Stomach smooth muscle (tissue), 2 donors: ENCODE measurements at regions not wholly inside any gene's neighbourhood (a gene's known extent, or its start where the extent isn't known, plus 50 kb on each side); places are given as distances from the start of the nearest gene placed in this dataset.
"Not testable (repeated sequence)": the region's sequence is repeated elsewhere in the genome, so short reads cannot be mapped to it uniquely, and the experiment has no call there.

Source experiments
- H3K27ac ChIP-seq: one replicate; pipeline ENCODE4 v1.7.0; 2013; ENCODE audit warnings: mild to moderate bottlenecking, low read length, inconsistent platforms
- H3K27me3 ChIP-seq, 2 donors: one replicate each; pipeline ENCODE4 v1.7.0; 2013; ENCODE audit warnings: low read length in 2 of 2; ENCODE audit not compliant: insufficient read depth in 2 of 2, control insufficient read depth in 1 of 2
- H3K36me3 ChIP-seq, 2 donors: one replicate each; pipeline ENCODE4 v1.7.0; 2013; ENCODE audit warnings: low read length in 2 of 2; ENCODE audit not compliant: control insufficient read depth in 2 of 2, insufficient read depth in 2 of 2
- H3K4me1 ChIP-seq: one replicate; pipeline ENCODE4 v1.7.0; 2013; ENCODE audit warnings: low read length; ENCODE audit not compliant: control insufficient read depth, insufficient read depth
- H3K4me3 ChIP-seq, 2 donors: one replicate each; pipeline ENCODE4 v1.7.0; 2013; ENCODE audit warnings: low read length in 2 of 2
- H3K9ac ChIP-seq, 2 donors: one replicate each; pipeline ENCODE4 v1.7.0; 2013; ENCODE audit warnings: low read length in 2 of 2, mild to moderate bottlenecking in 1 of 2
- H3K9me3 ChIP-seq, 2 donors: one replicate each; pipeline ENCODE4 v1.7.0; 2013; ENCODE audit warnings: low read length in 2 of 2; ENCODE audit not compliant: control insufficient read depth in 2 of 2
- donor health status: healthy.
- donor health status: Pancreatic carcinoma.

- Histone ChIP-seq H3K36me3 (no peaks in the 10 kb centered on the region), H3K9me3 (no peaks in the 10 kb centered on the region), H3K27ac (no peak overlapping the region), H3K4me3 (no peak overlapping the region), H3K9ac (no peak overlapping the region), H3K4me1 (no peaks in the 10 kb centered on the region), H3K27me3 (no peaks in the 10 kb centered on the region)
Observed at GRCh38 chr1:55882931-55883330, 667.8 kb upstream of the USP24 start.

- Histone ChIP-seq H3K4me1 (no peaks in the 10 kb centered on the region), H3K27ac (no peak overlapping the region), H3K27me3 (no peaks in the 10 kb centered on the region), H3K9me3 (no peaks in the 10 kb centered on the region), H3K9ac (no peak overlapping the region), H3K4me3 (no peak overlapping the region), H3K36me3 (no peaks in the 10 kb centered on the region)
Observed at GRCh38 chr1:55879346-55879745, 664.2 kb upstream of the USP24 start.

- H3K27ac ChIP-seq, result no peak overlapping the region
- H3K27me3 ChIP-seq, result no peaks in the 10 kb centered on the region
- no peak overlapping the region for H3K4me3 ChIP-seq
- no peak overlapping the region for H3K9ac ChIP-seq
- no peaks in the 10 kb centered on the region for H3K36me3 ChIP-seq
- no peaks in the 10 kb centered on the region for H3K9me3 ChIP-seq
- no peaks in the 10 kb centered on the region for H3K4me1 ChIP-seq
Observed at GRCh38 chr1:55877437-55878232, 662.5 kb upstream of the USP24 start.

- H3K36me3 ChIP-seq, result no peaks in the 10 kb centered on the region
- H3K4me1 ChIP-seq, result no peaks in the 10 kb centered on the region
- no peaks in the 10 kb centered on the region for H3K27me3 ChIP-seq
- no peak overlapping the region for H3K9ac ChIP-seq
- H3K9me3 ChIP-seq, result no peaks in the 10 kb centered on the region
- H3K27ac ChIP-seq, result no peak overlapping the region
- no peak overlapping the region for H3K4me3 ChIP-seq
Observed at GRCh38 chr1:55876276-55877060, 661.3 kb upstream of the USP24 start.

GRCh38 chr1:55870106-55870505, 654.9 kb upstream of the USP24 start:
- Histone ChIP-seq H3K9ac (no peak overlapping the region), H3K27me3 (no peaks in the 10 kb centered on the region), H3K9me3 (no peaks in the 10 kb centered on the region), H3K4me1 (peaks cover 3% of the 10 kb centered on the region), H3K4me3 (no peak overlapping the region), H3K36me3 (no peaks in the 10 kb centered on the region), H3K27ac (no peak overlapping the region)

GRCh38 chr1:55869065-55869464, 653.9 kb upstream of the USP24 start:
- H3K4me1 ChIP-seq, result peaks cover 3% of the 10 kb centered on the region
- H3K27ac ChIP-seq, result no peak overlapping the region
- no peaks in the 10 kb centered on the region for H3K9me3 ChIP-seq
- no peaks in the 10 kb centered on the region for H3K27me3 ChIP-seq
- H3K4me3 ChIP-seq, result no peak overlapping the region
- no peaks in the 10 kb centered on the region for H3K36me3 ChIP-seq
- no peak overlapping the region for H3K9ac ChIP-seq

GRCh38 chr1:55868026-55868425, 652.9 kb upstream of the USP24 start:
- Histone ChIP-seq H3K9ac (no peak overlapping the region), H3K36me3 (no peaks in the 10 kb centered on the region), H3K9me3 (no peaks in the 10 kb centered on the region), H3K27me3 (no peaks in the 10 kb centered on the region), H3K27ac (no peak overlapping the region), H3K4me3 (no peak overlapping the region), H3K4me1 (peaks cover 3% of the 10 kb centered on the region)

GRCh38 chr1:55867304-55867843, 652.2 kb upstream of the USP24 start:
- Histone ChIP-seq H3K27ac (no peak overlapping the region), H3K27me3 (no peaks in the 10 kb centered on the region)

GRCh38 chr1:55865778-55866177, 650.6 kb upstream of the USP24 start:
- not testable (repeated sequence) for H3K36me3 ChIP-seq, H3K27me3 ChIP-seq, H3K9ac ChIP-seq

More at GRCh38 chr1:55867304-55867843, 652.2 kb upstream of the USP24 start:
- Histone ChIP-seq H3K9me3 (no peaks in the 10 kb centered on the region), H3K9ac (no peak overlapping the region), H3K4me1 (peaks cover 3% of the 10 kb centered on the region), H3K4me3 (no peak overlapping the region), H3K36me3 (no peaks in the 10 kb centered on the region)

GRCh38 chr1:55864251-55864650, 649.1 kb upstream of the USP24 start:
- Histone ChIP-seq H3K36me3 (no peaks in the 10 kb centered on the region), H3K9me3 (no peaks in the 10 kb centered on the region), H3K4me3 (no peak overlapping the region), H3K27me3 (no peaks in the 10 kb centered on the region), H3K9ac (no peak overlapping the region), H3K27ac (no peak overlapping the region), H3K4me1 (peaks cover 2% of the 10 kb centered on the region)

More at GRCh38 chr1:55865778-55866177, 650.6 kb upstream of the USP24 start:
- not testable (repeated sequence) for H3K4me3 ChIP-seq, H3K27ac ChIP-seq, H3K4me1 ChIP-seq, H3K9me3 ChIP-seq
